GM12878 (cell line): ENCODE measurements at regions not wholly inside any gene's neighbourhood (a gene's known extent, or its start where the extent isn't known, plus 50 kb on each side); places are given as distances from the start of the nearest gene placed in this dataset.

Experiments
- ATF2 ChIP-seq: IDR thresholded peaks from 2 replicates; pipeline ENCODE4 v1.6.1; 2012; ENCODE audit warnings: low read length, inconsistent platforms
- CBX5 ChIP-seq: sonication (generic); IDR thresholded peaks from 2 replicates; pipeline ENCODE4 v1.6.1; 2016; ENCODE audit warnings: low read depth, moderate library complexity, mild to moderate bottlenecking, inconsistent platforms
- GATAD2B ChIP-seq: fragments of 450-650 bp; conservative IDR thresholded peaks from 2 replicates; pipeline ENCODE4 v1.6.1; 2017; ENCODE audit warnings: low read depth, mild to moderate bottlenecking, moderate library complexity
- IKZF1 ChIP-seq: fragments of 450-650 bp; conservative IDR thresholded peaks from 2 replicates; pipeline ENCODE4 v1.6.1; 2017; ENCODE audit warnings: antibody characterized with exemption, mild to moderate bottlenecking
- IKZF2 ChIP-seq, 2 experiments: fragments of 450-650 bp; IDR thresholded peaks; 2 replicates each; pipeline ENCODE4 v1.6.1; 2017; ENCODE audit warnings: mild to moderate bottlenecking in 2 of 2, moderate library complexity in 2 of 2
- IRF4 ChIP-seq: IDR thresholded peaks from 2 replicates; pipeline ENCODE4 v1.6.1; 2011; ENCODE audit warnings: low read depth, low read length
- NFIC ChIP-seq: IDR thresholded peaks from 2 replicates; pipeline ENCODE4 v1.6.1; 2012; ENCODE audit warnings: low read depth, mild to moderate bottlenecking, inconsistent platforms, low read length, moderate library complexity
- NFYB ChIP-seq: IDR thresholded peaks from 2 replicates; pipeline ENCODE4 v1.6.1; 2011; ENCODE audit warnings: low read depth, mild to moderate bottlenecking, low read length, improper control_type of control experiment, moderate library complexity; ENCODE audit not compliant: insufficient read depth
- NR2C1 ChIP-seq: fragments of 450-650 bp; IDR thresholded peaks from 2 replicates; pipeline ENCODE4 v1.6.1; 2017; ENCODE audit warnings: antibody characterized with exemption, mild to moderate bottlenecking, moderate library complexity
- NR2C2 ChIP-seq: IDR thresholded peaks from 2 replicates; pipeline ENCODE4 v1.6.1; 2011; ENCODE audit warnings: borderline replicate concordance, low read depth; ENCODE audit not compliant: control insufficient read depth, insufficient read length
- RAD51 ChIP-seq: fragments of 450-650 bp; IDR thresholded peaks from 2 replicates; pipeline ENCODE4 v1.6.1; 2016; ENCODE audit warnings: moderate library complexity, mild to moderate bottlenecking, inconsistent platforms
- RBBP5 ChIP-seq: fragments of 200-600 bp; sonication (generic); conservative IDR thresholded peaks from 2 replicates; pipeline ENCODE4 v1.6.1; 2016
- RELB ChIP-seq: fragments of 450-650 bp; IDR thresholded peaks from 2 replicates; pipeline ENCODE4 v1.6.1; 2017; ENCODE audit warnings: low read depth, mild to moderate bottlenecking, moderate library complexity
- SMARCA5 ChIP-seq: fragments of 450-650 bp; IDR thresholded peaks from 2 replicates; pipeline ENCODE4 v1.6.1; 2017; ENCODE audit warnings: mild to moderate bottlenecking
- STAT3 ChIP-seq: IDR thresholded peaks from 2 replicates; pipeline ENCODE4 v1.6.1; 2011; ENCODE audit warnings: low read depth, low read length, improper control_type of control experiment
- TAF1 ChIP-seq: IDR thresholded peaks from 2 replicates; pipeline ENCODE4 v1.6.1; 2011; ENCODE audit warnings: mild to moderate bottlenecking, low read depth, low read length, borderline replicate concordance
- TF ChIP-seq, protein P1 (sequence below): IDR thresholded peaks from 2 replicates; pipeline ENCODE4 v1.6.1; 2012; ENCODE audit warnings: low read depth, low read length, improper control_type of control experiment
- TF ChIP-seq, protein P2 (sequence below): fragments of 450-650 bp; IDR thresholded peaks from 2 replicates; pipeline ENCODE4 v1.6.1; 2018; ENCODE audit warnings: mild to moderate bottlenecking, low read depth, moderate library complexity; ENCODE audit not compliant: partially characterized antibody

- TF ChIP-seq, protein P1, sequence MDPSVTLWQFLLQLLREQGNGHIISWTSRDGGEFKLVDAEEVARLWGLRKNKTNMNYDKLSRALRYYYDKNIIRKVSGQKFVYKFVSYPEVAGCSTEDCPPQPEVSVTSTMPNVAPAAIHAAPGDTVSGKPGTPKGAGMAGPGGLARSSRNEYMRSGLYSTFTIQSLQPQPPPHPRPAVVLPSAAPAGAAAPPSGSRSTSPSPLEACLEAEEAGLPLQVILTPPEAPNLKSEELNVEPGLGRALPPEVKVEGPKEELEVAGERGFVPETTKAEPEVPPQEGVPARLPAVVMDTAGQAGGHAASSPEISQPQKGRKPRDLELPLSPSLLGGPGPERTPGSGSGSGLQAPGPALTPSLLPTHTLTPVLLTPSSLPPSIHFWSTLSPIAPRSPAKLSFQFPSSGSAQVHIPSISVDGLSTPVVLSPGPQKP, result no peak
- TF ChIP-seq NFIC (peak; percentile 92), NFYB (no peak), CBX5 (peak; percentile 61; the same call in 1 of the 2 replicates), GATAD2B (peak; percentile 100), RELB (peak; percentile 84), RBBP5 (no peak), NR2C2 (no peak), SMARCA5 (peak; percentile 72), IRF4 (peak; percentile 96), ATF2 (peak; percentile 97), IKZF2 (IDR thresholded peaks at IDR 0.05) (peak; percentile 86 to 91; a peak in 3 of 4 replicates), IKZF1 (peak; percentile 87), RAD51 (peak; percentile 60), STAT3 (0 out of 2 replicates have a peak, but pooled peaks have one; percentile 14), NR2C1 (no peak), TAF1 (no peak)
- TF ChIP-seq, protein P2, sequence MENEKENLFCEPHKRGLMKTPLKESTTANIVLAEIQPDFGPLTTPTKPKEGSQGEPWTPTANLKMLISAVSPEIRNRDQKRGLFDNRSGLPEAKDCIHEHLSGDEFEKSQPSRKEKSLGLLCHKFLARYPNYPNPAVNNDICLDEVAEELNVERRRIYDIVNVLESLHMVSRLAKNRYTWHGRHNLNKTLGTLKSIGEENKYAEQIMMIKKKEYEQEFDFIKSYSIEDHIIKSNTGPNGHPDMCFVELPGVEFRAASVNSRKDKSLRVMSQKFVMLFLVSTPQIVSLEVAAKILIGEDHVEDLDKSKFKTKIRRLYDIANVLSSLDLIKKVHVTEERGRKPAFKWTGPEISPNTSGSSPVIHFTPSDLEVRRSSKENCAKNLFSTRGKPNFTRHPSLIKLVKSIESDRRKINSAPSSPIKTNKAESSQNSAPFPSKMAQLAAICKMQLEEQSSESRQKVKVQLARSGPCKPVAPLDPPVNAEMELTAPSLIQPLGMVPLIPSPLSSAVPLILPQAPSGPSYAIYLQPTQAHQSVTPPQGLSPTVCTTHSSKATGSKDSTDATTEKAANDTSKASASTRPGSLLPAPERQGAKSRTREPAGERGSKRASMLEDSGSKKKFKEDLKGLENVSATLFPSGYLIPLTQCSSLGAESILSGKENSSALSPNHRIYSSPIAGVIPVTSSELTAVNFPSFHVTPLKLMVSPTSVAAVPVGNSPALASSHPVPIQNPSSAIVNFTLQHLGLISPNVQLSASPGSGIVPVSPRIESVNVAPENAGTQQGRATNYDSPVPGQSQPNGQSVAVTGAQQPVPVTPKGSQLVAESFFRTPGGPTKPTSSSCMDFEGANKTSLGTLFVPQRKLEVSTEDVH, result no peak
Measured at GRCh38 chr12:103114296-103115055, 157.0 kb downstream of the ASCL1 start (continued).
